ENCODE measurements at regions not wholly inside any gene's neighbourhood (a gene's known extent, or its start where the extent isn't known, plus 50 kb on each side); places are given as distances from the start of the nearest gene placed in this dataset.

GRCh38 chrX:121894756-121895155 is 847.3 kb downstream of the GLUD2 start:
- TF ChIP-seq IKZF1 (conservative IDR thresholded peaks at IDR 0.05) (no peak), CTCF (IDR thresholded peaks at IDR 0.05 in 2 of 3, conservative IDR thresholded peaks at IDR 0.05 in 1 of 3; ENCODE audit: control insufficient read depth in 2 of 3, extremely low read depth in 1 of 3, insufficient read depth in 1 of 3, low read depth in 3 of 3, low read length in 3 of 3) (no peak), MEF2A (IDR thresholded peaks at IDR 0.05; ENCODE audit: insufficient read depth, low read depth, low read length) (no peak), POLR2A (IDR thresholded peaks at IDR 0.05; ENCODE audit: low read depth, low read length) (no peak), FOXK2 (IDR thresholded peaks at IDR 0.05) (no peak), ELK1 (IDR thresholded peaks at IDR 0.05; ENCODE audit: low read depth, low read length) (no peak), EZH2 (IDR thresholded peaks at IDR 0.05; ENCODE audit: borderline replicate concordance, control insufficient read depth, low read depth, low read length) (no peak)
- TF ChIP-seq, protein P1, sequence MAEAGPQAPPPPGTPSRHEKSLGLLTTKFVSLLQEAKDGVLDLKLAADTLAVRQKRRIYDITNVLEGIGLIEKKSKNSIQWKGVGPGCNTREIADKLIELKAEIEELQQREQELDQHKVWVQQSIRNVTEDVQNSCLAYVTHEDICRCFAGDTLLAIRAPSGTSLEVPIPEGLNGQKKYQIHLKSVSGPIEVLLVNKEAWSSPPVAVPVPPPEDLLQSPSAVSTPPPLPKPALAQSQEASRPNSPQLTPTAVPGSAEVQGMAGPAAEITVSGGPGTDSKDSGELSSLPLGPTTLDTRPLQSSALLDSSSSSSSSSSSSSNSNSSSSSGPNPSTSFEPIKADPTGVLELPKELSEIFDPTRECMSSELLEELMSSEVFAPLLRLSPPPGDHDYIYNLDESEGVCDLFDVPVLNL (IDR thresholded peaks at IDR 0.05; ENCODE audit: low read depth, low read length): no peak
- TF ChIP-seq, protein P2, sequence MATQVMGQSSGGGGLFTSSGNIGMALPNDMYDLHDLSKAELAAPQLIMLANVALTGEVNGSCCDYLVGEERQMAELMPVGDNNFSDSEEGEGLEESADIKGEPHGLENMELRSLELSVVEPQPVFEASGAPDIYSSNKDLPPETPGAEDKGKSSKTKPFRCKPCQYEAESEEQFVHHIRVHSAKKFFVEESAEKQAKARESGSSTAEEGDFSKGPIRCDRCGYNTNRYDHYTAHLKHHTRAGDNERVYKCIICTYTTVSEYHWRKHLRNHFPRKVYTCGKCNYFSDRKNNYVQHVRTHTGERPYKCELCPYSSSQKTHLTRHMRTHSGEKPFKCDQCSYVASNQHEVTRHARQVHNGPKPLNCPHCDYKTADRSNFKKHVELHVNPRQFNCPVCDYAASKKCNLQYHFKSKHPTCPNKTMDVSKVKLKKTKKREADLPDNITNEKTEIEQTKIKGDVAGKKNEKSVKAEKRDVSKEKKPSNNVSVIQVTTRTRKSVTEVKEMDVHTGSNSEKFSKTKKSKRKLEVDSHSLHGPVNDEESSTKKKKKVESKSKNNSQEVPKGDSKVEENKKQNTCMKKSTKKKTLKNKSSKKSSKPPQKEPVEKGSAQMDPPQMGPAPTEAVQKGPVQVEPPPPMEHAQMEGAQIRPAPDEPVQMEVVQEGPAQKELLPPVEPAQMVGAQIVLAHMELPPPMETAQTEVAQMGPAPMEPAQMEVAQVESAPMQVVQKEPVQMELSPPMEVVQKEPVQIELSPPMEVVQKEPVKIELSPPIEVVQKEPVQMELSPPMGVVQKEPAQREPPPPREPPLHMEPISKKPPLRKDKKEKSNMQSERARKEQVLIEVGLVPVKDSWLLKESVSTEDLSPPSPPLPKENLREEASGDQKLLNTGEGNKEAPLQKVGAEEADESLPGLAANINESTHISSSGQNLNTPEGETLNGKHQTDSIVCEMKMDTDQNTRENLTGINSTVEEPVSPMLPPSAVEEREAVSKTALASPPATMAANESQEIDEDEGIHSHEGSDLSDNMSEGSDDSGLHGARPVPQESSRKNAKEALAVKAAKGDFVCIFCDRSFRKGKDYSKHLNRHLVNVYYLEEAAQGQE (IDR thresholded peaks at IDR 0.05; ENCODE audit: low read depth, low read length): no peak

Measured in GM12878 (cell line).